SU-DHL-6 (cell line): ENCODE measurements at regions not wholly inside any gene's neighbourhood (a gene's known extent, or its start where the extent isn't known, plus 50 kb on each side); places are given as distances from the start of the nearest gene placed in this dataset.
"Not testable (repeated sequence)": the region's sequence is repeated elsewhere in the genome, so short reads cannot be mapped to it uniquely, and the experiment has no call there.

Experiments used
- H2AFZ ChIP-seq: fragments of 200-600 bp; sonication (generic); 2 replicates; pipeline ENCODE4 v1.6.1; 2014; ENCODE audit warnings: low read depth, mild to moderate bottlenecking, moderate library complexity, mixed read lengths, antibody characterized with exemption, low read length; ENCODE audit not compliant: severe bottlenecking
- H3F3A ChIP-seq: fragments of 200-600 bp; shearing (Covaris generic); 2 replicates; pipeline ENCODE4 v1.6.0; 2016; ENCODE audit warnings: antibody characterized with exemption, mild to moderate bottlenecking; ENCODE audit not compliant: insufficient read depth
- H3K27ac ChIP-seq: fragments of 200-600 bp; sonication (generic); 2 replicates; pipeline ENCODE4 v1.5.1; 2016; ENCODE audit warnings: low read depth, mild to moderate bottlenecking, low read length, moderate library complexity, mixed read lengths
- H3K27me3 ChIP-seq: fragments of 200-600 bp; sonication (generic), shearing (Covaris generic); 2 replicates; pipeline ENCODE4 v1.6.0; 2014; ENCODE audit warnings: mild to moderate bottlenecking, low read length
- H3K36me3 ChIP-seq: fragments of 200-600 bp; sonication (generic); 2 replicates; pipeline ENCODE4 v1.6.1; 2014; ENCODE audit warnings: mild to moderate bottlenecking, low read length, mixed read lengths
- H3K4me2 ChIP-seq: fragments of 300-600, 200-600 bp; shearing (Covaris generic), sonication (generic); 2 replicates; pipeline ENCODE4 v1.6.0; 2014; ENCODE audit warnings: low read length, low read depth, mild to moderate bottlenecking; ENCODE audit not compliant: poor library complexity, severe bottlenecking
- H3K4me3 ChIP-seq: fragments of 200-600 bp; sonication (generic); 2 replicates; pipeline ENCODE4 v1.5.1; 2014; ENCODE audit warnings: antibody characterized with exemption, low read length, mild to moderate bottlenecking, mixed read lengths; ENCODE audit not compliant: insufficient read depth, poor library complexity, severe bottlenecking
- H3K79me2 ChIP-seq: fragments of 200-600 bp; sonication (generic); 2 replicates; pipeline ENCODE4 v1.6.1; 2014; ENCODE audit warnings: mild to moderate bottlenecking, low read length, moderate library complexity; ENCODE audit not compliant: insufficient read depth
- H3K9ac ChIP-seq: fragments of 200-600 bp; sonication (generic); 2 replicates; pipeline ENCODE4 v1.7.0; 2014; ENCODE audit warnings: mild to moderate bottlenecking, low read length
- H3K9me2 ChIP-seq: fragments of 200-600 bp; sonication (generic); replicated peaks from 2 replicates; pipeline ENCODE4 v1.6.1; 2014; ENCODE audit warnings: low read length; ENCODE audit not compliant: insufficient read depth
- H3K9me3 ChIP-seq: fragments of 200-600 bp; sonication (generic); 2 replicates; pipeline ENCODE4 v1.6.1; 2014; ENCODE audit warnings: low read length, mixed read lengths; ENCODE audit not compliant: insufficient read depth
- H4K20me1 ChIP-seq: fragments of 200-600 bp; sonication (generic); 2 replicates; pipeline ENCODE4 v1.6.1; 2014; ENCODE audit warnings: low read depth, mild to moderate bottlenecking, antibody characterized with exemption, low read length, moderate library complexity, mixed read lengths
- CTCF ChIP-seq: fragments of 200-600 bp; sonication (generic); IDR thresholded peaks from one replicate; pipeline ENCODE4 v1.5.1; 2017; ENCODE audit warnings: antibody characterized with exemption, mild to moderate bottlenecking, low read length, moderate library complexity; ENCODE audit not compliant: insufficient read depth, poor library complexity, severe bottlenecking
- EZH2phosphoT487 ChIP-seq: fragments of 200-600 bp; sonication (generic), shearing (Covaris generic); conservative IDR thresholded peaks from 2 replicates; pipeline ENCODE4 v1.6.1; 2018; ENCODE audit warnings: mild to moderate bottlenecking, antibody characterized with exemption, low read length, moderate library complexity, mixed read lengths

- TF ChIP-seq EZH2phosphoT487 = no peak
- no peak for TF ChIP-seq CTCF
- Histone ChIP-seq H3K4me3 (no peak overlapping the region), H3K9ac (no peak overlapping the region), H4K20me1 (no peaks in the 10 kb centered on the region), H3K27ac (no peak overlapping the region), H3F3A (no peaks in the 10 kb centered on the region), H3K9me2 (no peaks in the 10 kb centered on the region), H3K4me2 (no peak overlapping the region), H3K27me3 (no peaks in the 10 kb centered on the region), H2AFZ (no peak overlapping the region), H3K79me2 (no peaks in the 10 kb centered on the region), H3K36me3 (no peaks in the 10 kb centered on the region), H3K9me3 (no peaks in the 10 kb centered on the region)
Observed at GRCh38 chr5:145407300-145408047, 427.7 kb downstream of the PRELID2 start.

GRCh38 chr5:145403992-145404391, 431.1 kb downstream of the PRELID2 start:
- Histone ChIP-seq H3K27me3 (no peaks in the 10 kb centered on the region), H3K36me3 (no peaks in the 10 kb centered on the region), H4K20me1 (no peaks in the 10 kb centered on the region), H3K27ac (no peak overlapping the region), H2AFZ (no peak overlapping the region), H3K9me3 (no peaks in the 10 kb centered on the region), H3K79me2 (no peaks in the 10 kb centered on the region), H3F3A (no peaks in the 10 kb centered on the region), H3K4me2 (no peak overlapping the region), H3K9me2 (no peaks in the 10 kb centered on the region), H3K4me3 (no peak overlapping the region), H3K9ac (no peak overlapping the region)
- no peak for TF ChIP-seq EZH2phosphoT487
- TF ChIP-seq CTCF = no peak

GRCh38 chr5:145396888-145397287, 438.3 kb downstream of the PRELID2 start:
- no peaks in the 10 kb centered on the region for H3K27me3 ChIP-seq
- no peak overlapping the region for H3K27ac ChIP-seq
- no peak overlapping the region for H3K9ac ChIP-seq
- no peaks in the 10 kb centered on the region for H3K9me3 ChIP-seq
- no peaks in the 10 kb centered on the region for H4K20me1 ChIP-seq
- no peaks in the 10 kb centered on the region for H3K36me3 ChIP-seq
- no peak overlapping the region for H2AFZ ChIP-seq
- H3K9me2 ChIP-seq = 0 out of 2 replicates have a peak, but pooled peaks cover 4% of the 10 kb centered on the region
- no peaks in the 10 kb centered on the region for H3K79me2 ChIP-seq
- H3K4me3 ChIP-seq = no peak overlapping the region
- no peak overlapping the region for H3K4me2 ChIP-seq
- TF ChIP-seq EZH2phosphoT487 = no peak
- no peak for TF ChIP-seq CTCF
- H3F3A ChIP-seq = no peaks in the 10 kb centered on the region

- H3K9me2 ChIP-seq, H2AFZ ChIP-seq, H3K4me3 ChIP-seq, H3K79me2 ChIP-seq, H3K4me2 ChIP-seq, H3K9ac ChIP-seq, H3K36me3 ChIP-seq, H4K20me1 ChIP-seq, H3F3A ChIP-seq, H3K27ac ChIP-seq, H3K9me3 ChIP-seq, H3K27me3 ChIP-seq: not testable (repeated sequence)
Observed at GRCh38 chr5:145395151-145395550, 440.0 kb downstream of the PRELID2 start.
